ENCODE measurements at regions not wholly inside any gene's neighbourhood (a gene's known extent, or its start where the extent isn't known, plus 50 kb on each side); places are given as distances from the start of the nearest gene placed in this dataset.

GRCh38 chr3:124664804-124665203 is 65.4 kb upstream of the UMPS start:
- peaks cover 11% of the 10 kb centered on the region for H3K36me3 ChIP-seq
- H3K4me3 ChIP-seq (ENCODE audit: low read depth, low read length), result no peak overlapping the region
- no peaks in the 10 kb centered on the region for H3K27me3 ChIP-seq (ENCODE audit: insufficient read depth, low read depth, severe bottlenecking)
- no peak for TF ChIP-seq CTCF (IDR thresholded peaks at IDR 0.05; ENCODE audit: low read depth, low read length)
- H3K27ac ChIP-seq, result no peak overlapping the region
- DNase-seq, result no peak
- H3K9me3 ChIP-seq (ENCODE audit: severe bottlenecking), result no peaks in the 10 kb centered on the region

- DNase-seq, result no peak
- no peak for TF ChIP-seq CTCF (IDR thresholded peaks at IDR 0.05; ENCODE audit: low read depth, low read length)
- H3K27ac ChIP-seq, result no peak overlapping the region
Measured at GRCh38 chr3:124666067-124666466, 64.2 kb upstream of the UMPS start.

GRCh38 chr3:124669470-124669869 is 60.8 kb upstream of the UMPS start:
- no peak for TF ChIP-seq CTCF (IDR thresholded peaks at IDR 0.05; ENCODE audit: low read depth, low read length)
- peaks cover 29% of the 10 kb centered on the region for H3K36me3 ChIP-seq
- no peaks in the 10 kb centered on the region for H3K9me3 ChIP-seq (ENCODE audit: severe bottlenecking)
- H3K27me3 ChIP-seq (ENCODE audit: insufficient read depth, low read depth, severe bottlenecking), result no peaks in the 10 kb centered on the region
- DNase-seq, result no peak
- no peak overlapping the region for H3K27ac ChIP-seq
- H3K4me3 ChIP-seq (ENCODE audit: low read depth, low read length), result no peak overlapping the region

More at GRCh38 chr3:124666067-124666466, 64.2 kb upstream of the UMPS start:
- Histone ChIP-seq H3K9me3 (ENCODE audit: severe bottlenecking) (no peaks in the 10 kb centered on the region), H3K36me3 (peaks cover 6% of the 10 kb centered on the region), H3K4me3 (ENCODE audit: low read depth, low read length) (no peak overlapping the region), H3K27me3 (ENCODE audit: insufficient read depth, low read depth, severe bottlenecking) (no peaks in the 10 kb centered on the region)

GRCh38 chr3:124671106-124671505 is 59.1 kb upstream of the UMPS start:
- H3K9me3 ChIP-seq (ENCODE audit: severe bottlenecking), result no peaks in the 10 kb centered on the region
- no peak for DNase-seq
- no peak for TF ChIP-seq CTCF (IDR thresholded peaks at IDR 0.05; ENCODE audit: low read depth, low read length)

GRCh38 chr3:124674336-124674735 is 55.9 kb upstream of the UMPS start:
- TF ChIP-seq CTCF (IDR thresholded peaks at IDR 0.05; ENCODE audit: low read depth, low read length), result no peak
- DNase-seq, result no peak
- H3K4me3 ChIP-seq (ENCODE audit: low read depth, low read length), result no peak overlapping the region
- peaks cover 28% of the 10 kb centered on the region for H3K36me3 ChIP-seq
- no peaks in the 10 kb centered on the region for H3K27me3 ChIP-seq (ENCODE audit: insufficient read depth, low read depth, severe bottlenecking)
- H3K27ac ChIP-seq, result no peak overlapping the region
- H3K9me3 ChIP-seq (ENCODE audit: severe bottlenecking), result no peaks in the 10 kb centered on the region

More at GRCh38 chr3:124671106-124671505, 59.1 kb upstream of the UMPS start:
- no peak overlapping the region for H3K4me3 ChIP-seq (ENCODE audit: low read depth, low read length)
- no peaks in the 10 kb centered on the region for H3K27me3 ChIP-seq (ENCODE audit: insufficient read depth, low read depth, severe bottlenecking)
- H3K36me3 ChIP-seq, result peaks cover 32% of the 10 kb centered on the region
- H3K27ac ChIP-seq, result peak overlapping the region; percentile 51

- Histone ChIP-seq H3K27me3 (ENCODE audit: insufficient read depth, low read depth, severe bottlenecking) (no peaks in the 10 kb centered on the region), H3K27ac (no peak overlapping the region), H3K9me3 (ENCODE audit: severe bottlenecking) (no peaks in the 10 kb centered on the region), H3K4me3 (ENCODE audit: low read depth, low read length) (no peak overlapping the region), H3K36me3 (peaks cover 28% of the 10 kb centered on the region)
- DNase-seq, result no peak
- TF ChIP-seq CTCF (IDR thresholded peaks at IDR 0.05; ENCODE audit: low read depth, low read length), result no peak
Measured at GRCh38 chr3:124676236-124676635, 54.0 kb upstream of the UMPS start.
